Small intestine (tissue), 7 donors: ENCODE measurements at regions not wholly inside any gene's neighbourhood (a gene's known extent, or its start where the extent isn't known, plus 50 kb on each side); places are given as distances from the start of the nearest gene placed in this dataset.

ENCODE experiments used
- DNase-seq, 2 donors: peaks; one replicate each; pipeline versions ENCODE4 v3.0.0 to v3.0.0-alpha.2; 2013
- FAIRE-seq: peaks from 2 replicates; lab custom pipeline; 2012; peaks lifted over from hg19 to GRCh38; lab: Jason Lieb, UNC
- H3K27ac ChIP-seq, 3 donors: one replicate each; pipeline ENCODE4 v1.5.1; 2013; ENCODE audit warnings: low read length in 2 of 3, mild to moderate bottlenecking in 2 of 3, control low read depth in 1 of 3, inconsistent platforms in 1 of 3, low read depth in 1 of 3, moderate library complexity in 1 of 3
- H3K27me3 ChIP-seq, 3 donors: one replicate each; pipeline ENCODE4 v1.6.1; 2013; ENCODE audit warnings: low read length in 3 of 3, inconsistent platforms in 1 of 3; ENCODE audit not compliant: control insufficient read depth in 3 of 3, insufficient read depth in 3 of 3
- H3K36me3 ChIP-seq, 3 donors: one replicate each; pipeline ENCODE4 v1.6.1; 2013; ENCODE audit warnings: low read length in 3 of 3, inconsistent platforms in 1 of 3, low read depth in 1 of 3, mild to moderate bottlenecking in 1 of 3, moderate library complexity in 1 of 3; ENCODE audit not compliant: control insufficient read depth in 3 of 3, insufficient read depth in 2 of 3
- H3K4me1 ChIP-seq, 3 donors: one replicate each; pipeline ENCODE4 v1.6.1; 2013; ENCODE audit warnings: low read length in 2 of 3, inconsistent platforms in 1 of 3, low read depth in 1 of 3, mild to moderate bottlenecking in 1 of 3, moderate library complexity in 1 of 3; ENCODE audit not compliant: control insufficient read depth in 3 of 3, insufficient read depth in 2 of 3
- H3K4me3 ChIP-seq, 3 donors: one replicate each; pipeline ENCODE4 v1.5.1; 2013; ENCODE audit warnings: low read length in 3 of 3, control low read depth in 1 of 3, inconsistent platforms in 1 of 3, low read depth in 1 of 3, mild to moderate bottlenecking in 1 of 3, moderate library complexity in 1 of 3
- H3K9me3 ChIP-seq, 2 donors: one replicate each; pipeline ENCODE4 v1.6.1; 2013; ENCODE audit warnings: low read depth in 1 of 2, low read length in 1 of 2; ENCODE audit not compliant: control insufficient read depth in 2 of 2, insufficient read depth in 1 of 2
- WGBS, 3 donors: extraction: QIAGEN DNeasy Blood & Tissue Kit; methylation state at CpG; one replicate each; pipeline ENCODE4 v1.1.7; 2013; 5-methylcytosine and 5-hydroxymethylcytosine counted together
- donor health status: healthy with polysubstance abuse.
- donor health status: control.
- donor health status: control.
- donor health status: Bipolar disorder and iron deficiency.
- donor health status: healthy.

DNA sequence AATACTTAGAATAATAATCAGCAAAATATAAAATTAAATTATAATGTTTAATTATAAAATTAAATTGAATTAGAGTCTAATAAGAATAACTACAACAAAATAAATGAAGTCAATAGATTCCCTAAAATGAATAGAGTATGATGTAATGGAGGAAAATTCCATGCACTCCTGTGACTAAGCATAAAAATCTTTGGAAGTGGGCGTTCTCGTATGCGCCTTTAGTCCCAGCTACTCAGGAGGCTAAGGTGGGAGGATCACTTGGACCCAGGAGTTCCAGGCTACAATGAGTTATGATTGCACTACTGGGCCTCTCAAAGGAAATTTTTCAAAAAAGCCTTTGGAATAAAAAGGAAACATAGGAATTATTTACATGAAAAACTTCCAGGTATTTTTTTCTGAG is 955.4 kb upstream of the POU3F3 start:
- Histone ChIP-seq H3K9me3 (no peaks in the 10 kb centered on the region), H3K4me1 (no peaks in the 10 kb centered on the region), H3K27ac (no peak overlapping the region), H3K27me3 (no peaks in the 10 kb centered on the region), H3K4me3 (no peak overlapping the region), H3K36me3 (no peaks in the 10 kb centered on the region)
- FAIRE-seq (no peak), DNase-seq (no peak)
- 91 to 95% (median 91%) methylated on average over 3 of the region's 3 CpGs for WGBS, 3 donors

DNA sequence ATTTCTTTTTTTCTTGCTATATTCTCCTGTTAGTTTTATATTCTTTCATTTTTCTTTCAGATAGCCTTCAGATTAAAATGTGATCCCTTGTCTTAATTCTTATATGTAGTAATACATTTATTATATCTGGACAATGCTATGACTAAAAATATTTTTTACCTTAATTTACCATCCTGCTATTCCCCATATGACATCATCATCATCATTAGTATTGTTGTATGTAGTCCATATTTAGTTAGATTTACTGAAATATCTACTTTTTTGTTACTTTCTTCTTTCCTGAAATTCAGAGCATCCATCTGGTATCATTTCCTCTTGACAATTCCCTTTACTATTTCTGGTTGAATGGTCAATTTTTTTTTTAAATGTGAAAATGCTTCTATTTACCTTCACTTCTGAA is 951.6 kb upstream of the POU3F3 start:
- no peak overlapping the region for H3K4me3 ChIP-seq
- FAIRE-seq (no peak), DNase-seq (no peak)
- no peaks in the 10 kb centered on the region for H3K36me3 ChIP-seq
- no peak overlapping the region for H3K27ac ChIP-seq
- no peaks in the 10 kb centered on the region for H3K9me3 ChIP-seq
- H3K4me1 ChIP-seq: no peaks in the 10 kb centered on the region
- no peaks in the 10 kb centered on the region for H3K27me3 ChIP-seq

DNA sequence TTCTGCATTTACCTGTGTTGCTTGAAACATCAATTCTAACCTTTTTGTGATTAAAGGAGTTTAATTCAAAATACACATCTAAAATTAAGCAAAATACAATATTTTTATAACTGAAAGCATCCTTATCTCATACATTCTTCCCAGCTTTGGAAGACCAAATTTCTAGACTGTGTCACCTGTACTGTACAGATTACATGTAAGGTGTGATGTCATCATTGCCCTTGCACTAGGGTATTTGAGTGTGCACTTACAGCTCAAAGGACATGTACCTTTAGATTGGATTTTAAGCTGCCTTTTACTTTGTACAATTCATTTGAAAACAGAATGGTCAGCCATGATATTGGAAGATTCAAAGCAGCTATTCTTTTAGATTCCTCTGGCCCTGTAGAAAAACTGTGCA is 932.8 kb upstream of the POU3F3 start:
- no peak for FAIRE-seq
- no peak for DNase-seq
- Histone ChIP-seq H3K9me3 (no peaks in the 10 kb centered on the region), H3K4me1 (no peaks in the 10 kb centered on the region), H3K4me3 (no peak overlapping the region), H3K27me3 (no peaks in the 10 kb centered on the region), H3K36me3 (no peaks in the 10 kb centered on the region), H3K27ac (no peak overlapping the region)

DNA sequence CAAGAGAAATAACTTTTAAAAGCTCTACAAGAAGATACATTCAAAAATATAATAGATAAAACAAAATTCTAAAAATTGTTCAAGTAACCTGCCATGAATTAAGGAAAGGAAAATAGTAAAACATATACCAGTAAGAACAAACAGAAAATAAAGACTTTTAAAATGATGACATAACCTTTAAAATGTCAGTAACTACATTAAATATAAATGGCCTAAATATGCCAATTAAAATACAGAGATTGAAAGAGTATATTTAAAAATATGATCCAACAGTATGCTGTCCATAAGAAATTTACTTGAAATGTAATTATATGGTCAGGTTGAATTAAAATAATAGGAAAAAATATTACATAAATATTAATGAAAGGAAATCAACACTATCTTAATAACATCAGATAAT is 911.7 kb upstream of the POU3F3 start:
- no peaks in the 10 kb centered on the region for H3K36me3 ChIP-seq
- H3K27ac ChIP-seq: no peak overlapping the region
- H3K27me3 ChIP-seq: no peaks in the 10 kb centered on the region
- DNase-seq (no peak), FAIRE-seq (peak; percentile 44)
- no peaks in the 10 kb centered on the region for H3K4me1 ChIP-seq
- H3K4me3 ChIP-seq: no peak overlapping the region
- no peaks in the 10 kb centered on the region for H3K9me3 ChIP-seq

DNA sequence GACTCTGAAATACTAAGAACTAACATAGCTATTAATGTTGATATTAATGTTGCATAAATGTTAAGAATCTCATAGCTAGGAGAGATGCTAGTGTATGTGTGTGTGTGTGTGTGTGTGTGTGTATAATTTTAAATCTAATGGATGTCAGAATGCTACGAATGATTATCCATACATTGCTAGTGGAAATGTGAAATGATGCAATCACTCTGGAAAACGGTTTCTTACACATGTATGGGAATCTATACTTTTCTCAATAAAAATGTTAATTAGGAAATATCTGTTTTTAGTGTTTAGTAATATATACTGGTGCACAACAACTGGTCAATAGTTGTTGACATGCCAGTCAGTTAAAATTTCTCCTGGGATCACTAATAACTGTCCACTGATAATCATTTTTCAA is 908.8 kb upstream of the POU3F3 start:
- Histone ChIP-seq H3K4me3 (no peak overlapping the region), H3K36me3 (no peaks in the 10 kb centered on the region), H3K27ac (no peak overlapping the region), H3K27me3 (no peaks in the 10 kb centered on the region), H3K9me3 (no peaks in the 10 kb centered on the region), H3K4me1 (no peaks in the 10 kb centered on the region)
- DNase-seq (no peak), FAIRE-seq (no peak)
- WGBS, 3 donors: 51 to 73% (median 65%) methylated on average over 2 of the region's 2 CpGs

DNA sequence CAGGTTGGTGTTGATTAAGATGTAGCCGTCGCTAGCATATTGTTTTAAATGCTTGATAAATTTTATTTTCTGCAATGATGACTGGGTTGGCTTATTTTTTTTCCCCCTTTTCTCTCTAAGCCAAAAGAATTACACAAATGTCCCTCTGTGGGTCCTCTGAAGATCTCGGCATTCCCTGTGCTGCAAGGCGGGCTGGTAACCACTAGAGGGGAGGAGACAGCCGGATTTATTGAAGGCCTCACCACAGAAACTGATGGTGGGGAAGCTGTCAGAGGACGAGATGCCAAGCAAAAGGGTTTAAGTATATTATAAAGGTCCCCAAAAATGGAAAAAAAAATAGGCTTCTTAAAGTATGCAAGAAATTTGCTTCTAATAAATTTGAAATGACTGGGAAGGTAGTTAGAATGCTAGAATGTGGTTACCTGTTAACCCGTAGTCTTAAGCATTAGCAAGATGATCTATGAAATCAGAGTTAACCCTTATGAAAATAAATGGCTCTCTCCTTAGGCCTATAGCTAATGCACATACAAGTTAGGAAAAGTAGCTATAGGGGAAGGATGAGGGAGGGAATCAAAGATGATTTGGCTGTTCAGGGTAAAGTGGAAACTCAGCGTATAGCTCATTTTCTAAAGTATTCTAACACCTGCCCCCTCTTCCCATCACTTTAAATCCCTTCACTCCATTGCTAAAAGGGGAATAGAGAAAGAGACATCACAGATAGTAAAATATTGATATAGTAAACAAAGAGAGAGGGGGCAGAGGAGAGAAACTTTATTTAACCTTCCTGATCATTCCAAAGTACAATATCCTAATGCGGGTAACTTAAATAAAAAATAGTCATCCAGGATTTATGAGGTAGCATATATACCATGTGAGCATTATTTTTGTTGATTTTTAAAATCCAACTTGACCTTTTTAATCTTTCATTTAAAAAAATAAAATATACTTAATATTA is 894.5 kb upstream of the POU3F3 start:
- Histone ChIP-seq H3K27me3 (no peaks in the 10 kb centered on the region), H3K36me3 (no peaks in the 10 kb centered on the region), H3K9me3 (no peaks in the 10 kb centered on the region), H3K4me1 (no peaks in the 10 kb centered on the region), H3K27ac (no peak overlapping the region), H3K4me3 (no peak overlapping the region)
- FAIRE-seq (no peak), DNase-seq (peak; percentile 27 to 31)
- 33 to 39% (median 36%) methylated on average over 9 of the region's 9 CpGs for WGBS, 3 donors

DNA sequence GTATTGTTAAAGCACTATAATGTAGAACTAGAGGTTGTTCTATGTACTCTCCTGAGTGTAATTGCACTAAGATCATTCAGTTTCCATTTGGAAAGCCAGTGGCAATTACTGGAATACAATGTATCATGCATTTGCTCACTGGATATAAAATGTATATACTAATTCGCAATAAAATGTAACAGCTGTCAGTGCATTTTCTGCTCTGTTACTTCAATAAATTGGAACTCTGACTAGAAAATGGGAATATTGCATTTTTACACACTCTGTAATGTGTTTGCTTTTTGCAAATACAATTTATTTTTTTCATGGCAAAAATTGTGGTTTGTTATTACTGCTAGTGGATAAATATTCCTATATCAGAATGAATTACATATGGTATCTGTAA is 893.8 kb upstream of the POU3F3 start:
- H3K36me3 ChIP-seq: no peaks in the 10 kb centered on the region
- no peaks in the 10 kb centered on the region for H3K9me3 ChIP-seq
- no peaks in the 10 kb centered on the region for H3K4me1 ChIP-seq
- whole genome bisulfite sequencing, 3 donors: 72 to 89% (median 77%) methylated on average over 1 of the region's 1 CpG
- no peak overlapping the region for H3K27ac ChIP-seq
- FAIRE-seq (no peak), DNase-seq (no peak)
- H3K27me3 ChIP-seq: no peaks in the 10 kb centered on the region
- H3K4me3 ChIP-seq: no peak overlapping the region

DNA sequence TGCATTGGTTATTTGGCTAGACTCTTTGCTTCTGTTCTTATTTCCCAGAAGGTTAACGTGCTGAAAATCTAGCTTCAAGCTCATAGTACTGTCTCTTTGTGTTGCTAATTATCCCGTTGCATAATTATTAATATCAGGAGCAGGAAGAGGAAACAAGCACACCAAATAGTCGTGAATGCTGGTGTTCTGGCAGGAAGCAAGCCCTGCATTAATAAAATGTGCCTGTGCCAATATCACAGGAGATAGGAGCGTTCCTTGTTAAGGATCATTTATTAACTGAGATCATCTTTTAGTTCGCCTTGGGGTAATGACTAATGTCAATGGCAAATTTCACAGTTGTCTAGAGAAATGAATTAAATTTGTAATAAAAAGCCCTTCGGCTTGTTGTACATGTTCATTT is 893.0 kb upstream of the POU3F3 start:
- Histone ChIP-seq H3K4me3 (no peak overlapping the region), H3K27me3 (no peaks in the 10 kb centered on the region), H3K36me3 (no peaks in the 10 kb centered on the region), H3K9me3 (no peaks in the 10 kb centered on the region), H3K27ac (no peak overlapping the region), H3K4me1 (no peaks in the 10 kb centered on the region)
- no peak for FAIRE-seq
- WGBS, 3 donors: 31 to 53% (median 45%) methylated on average over 6 of the region's 6 CpGs
- DNase-seq: no peak

DNA sequence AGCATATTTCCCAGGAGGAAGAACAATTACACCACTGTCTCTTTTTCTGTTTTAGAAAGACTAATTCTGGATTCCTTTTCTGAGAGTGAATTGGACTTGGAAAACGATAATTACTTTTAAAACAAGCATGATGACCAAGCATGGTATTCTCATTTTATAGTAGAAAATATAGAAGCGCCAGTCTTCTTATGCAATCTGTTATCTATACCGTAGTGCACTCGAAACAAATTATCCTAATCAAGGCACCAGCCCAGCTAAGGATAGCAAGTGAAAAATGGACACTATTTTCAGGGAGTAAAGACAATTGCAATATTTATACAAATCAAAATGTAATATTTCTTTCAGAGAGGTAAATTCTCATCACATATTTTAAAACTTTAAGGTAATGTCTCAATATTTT is 892.1 kb upstream of the POU3F3 start:
- FAIRE-seq (no peak), DNase-seq (no peak)
- WGBS, 3 donors: 72 to 76% (median 75%) methylated on average over 4 of the region's 4 CpGs
- Histone ChIP-seq H3K4me3 (no peak overlapping the region), H3K27ac (no peak overlapping the region), H3K9me3 (no peaks in the 10 kb centered on the region), H3K27me3 (no peaks in the 10 kb centered on the region), H3K4me1 (no peaks in the 10 kb centered on the region), H3K36me3 (no peaks in the 10 kb centered on the region)
